CD4-positive, alpha-beta memory T cell (primary cell): ENCODE measurements at regions not wholly inside any gene's neighbourhood (a gene's known extent, or its start where the extent isn't known, plus 50 kb on each side); places are given as distances from the start of the nearest gene placed in this dataset.

ENCODE experiments used
- CTCF ChIA-PET: fragments of 350-600 bp; sonication (Branson Sonifier 250); formaldehyde crosslinking; loops from one replicate; lab custom pipeline; 2021; ENCODE audit warnings: inconsistent platforms; ENCODE audit not compliant: partially characterized antibody; lab: Charles Lee
- POLR2A ChIA-PET: fragments of 350-600 bp; sonication (Branson Sonifier 250); formaldehyde crosslinking; loops from one replicate; lab custom pipeline; 2021; ENCODE audit not compliant: partially characterized antibody; lab: Charles Lee
- DNase-seq, 5 donors: peaks; one replicate each; pipeline versions ENCODE4 v3.0.0 to v3.0.0-alpha.2; 2020 to 2022; ENCODE audit warnings: mixed read lengths in 1 of 5
- H3K27ac ChIP-seq: one replicate; pipeline ENCODE4 v1.7.0; 2013; ENCODE audit warnings: low read depth, low read length
- H3K27me3 ChIP-seq: 2 replicates; pipeline ENCODE4 v1.7.0; 2013; ENCODE audit warnings: mild to moderate bottlenecking, low read length, moderate library complexity; ENCODE audit not compliant: insufficient read depth
- H3K36me3 ChIP-seq: 2 replicates; pipeline ENCODE4 v1.7.0; 2013; ENCODE audit warnings: mild to moderate bottlenecking, low read length, moderate library complexity; ENCODE audit not compliant: insufficient read depth
- H3K4me1 ChIP-seq: 2 replicates; pipeline ENCODE4 v1.7.0; 2013; ENCODE audit warnings: mild to moderate bottlenecking, low read length, moderate library complexity; ENCODE audit not compliant: insufficient read depth
- H3K4me3 ChIP-seq, 2 donors: one replicate each; pipeline ENCODE4 v1.7.0; 2013; ENCODE audit warnings: low read length in 2 of 2, mild to moderate bottlenecking in 1 of 2
- H3K9me3 ChIP-seq, 2 donors: one replicate each; pipeline ENCODE4 v1.7.0; 2013; ENCODE audit warnings: low read length in 2 of 2, control low read depth in 1 of 2; ENCODE audit not compliant: control insufficient read depth in 1 of 2
- H3K27ac Mint-ChIP-seq, 7 donors: one replicate each; pipeline ENCODE4 v1.8.0; 2020 to 2021; ENCODE audit warnings: mixed read lengths in 7 of 7, mild to moderate bottlenecking in 6 of 7, inconsistent platforms in 3 of 7, moderate library complexity in 3 of 7
- H3K27me3 Mint-ChIP-seq, 2 donors: one replicate each; pipeline ENCODE4 v1.8.0; 2020 to 2021; ENCODE audit warnings: mixed read lengths in 2 of 2
- H3K36me3 Mint-ChIP-seq, 2 donors: one replicate each; pipeline ENCODE4 v1.8.0; 2020 to 2021; ENCODE audit warnings: mixed read lengths in 2 of 2, inconsistent platforms in 1 of 2, mild to moderate bottlenecking in 1 of 2
- H3K4me1 Mint-ChIP-seq, 4 donors: one replicate each; pipeline ENCODE4 v1.8.0; 2020 to 2021; ENCODE audit warnings: mixed read lengths in 4 of 4, mild to moderate bottlenecking in 1 of 4
- H3K4me3 Mint-ChIP-seq, 8 donors: one replicate each; pipeline ENCODE4 v1.8.0; 2020 to 2021; ENCODE audit warnings: mixed read lengths in 8 of 8, mild to moderate bottlenecking in 7 of 8, moderate library complexity in 6 of 8, inconsistent platforms in 3 of 8
- H3K9me3 Mint-ChIP-seq, 8 donors: one replicate each; pipeline ENCODE4 v1.8.0; 2020 to 2021; ENCODE audit warnings: mixed read lengths in 8 of 8, mild to moderate bottlenecking in 5 of 8, inconsistent platforms in 3 of 8, moderate library complexity in 1 of 8
- intact Hi-C: fragments of 100-400 bp; cut with micrococcal nuclease; formaldehyde crosslinking; loops from one replicate; pipeline ENCODE4 v1.15.1; 2023

- peaks cover 0 to 2% (median 0%) of the 10 kb centered on the region in 8 donors for H3K9me3 Mint-ChIP-seq
- Histone ChIP-seq H3K9me3 (no peaks in the 10 kb centered on the region), H3K36me3 (no peaks in the 10 kb centered on the region), H3K27ac (no peak overlapping the region), H3K4me3 (no peak overlapping the region), H3K4me1 (no peaks in the 10 kb centered on the region), H3K27me3 (no peaks in the 10 kb centered on the region)
- DNase-seq = no peak
- no peak overlapping the region for H3K27ac Mint-ChIP-seq
- H3K36me3 Mint-ChIP-seq = no peaks in the 10 kb centered on the region
- no peaks in the 10 kb centered on the region for H3K4me1 Mint-ChIP-seq
- no peak overlapping the region for H3K4me3 Mint-ChIP-seq
- ChIA-PET CTCF (no interaction called here), POLR2A (no interaction called here)
- H3K27me3 Mint-ChIP-seq = no peaks in the 10 kb centered on the region
- intact Hi-C loops = no loop called here
These were observed 148.9 kb upstream of the GULP1 start for GRCh38 chr2:188142636-188143295.

- POLR2A ChIA-PET = no interaction called here
- H3K36me3 Mint-ChIP-seq = no peaks in the 10 kb centered on the region
- H3K27ac Mint-ChIP-seq = no peak overlapping the region
- no peaks in the 10 kb centered on the region for H3K9me3 Mint-ChIP-seq
- Histone ChIP-seq H3K36me3 (no peaks in the 10 kb centered on the region), H3K4me1 (no peaks in the 10 kb centered on the region), H3K9me3 (no peaks in the 10 kb centered on the region), H3K27ac (no peak overlapping the region), H3K27me3 (no peaks in the 10 kb centered on the region), H3K4me3 (no peak overlapping the region)
- no peak for DNase-seq
- H3K4me1 Mint-ChIP-seq = no peaks in the 10 kb centered on the region
- CTCF ChIA-PET = no interaction called here
- no peak overlapping the region for H3K4me3 Mint-ChIP-seq
- H3K27me3 Mint-ChIP-seq = no peaks in the 10 kb centered on the region
- intact Hi-C loops = no loop called here
These were observed 145.8 kb upstream of the GULP1 start for GRCh38 chr2:188145885-188146284.

- Mint-ChIP-seq H3K4me3 (no peak overlapping the region), H3K27me3 (no peaks in the 10 kb centered on the region), H3K27ac (no peak overlapping the region), H3K4me1 (no peaks in the 10 kb centered on the region), H3K9me3 (no peaks in the 10 kb centered on the region), H3K36me3 (no peaks in the 10 kb centered on the region)
- no peak for DNase-seq
- Histone ChIP-seq H3K36me3 (no peaks in the 10 kb centered on the region), H3K4me1 (no peaks in the 10 kb centered on the region), H3K4me3 (no peak overlapping the region), H3K9me3 (no peaks in the 10 kb centered on the region), H3K27ac (no peak overlapping the region), H3K27me3 (no peaks in the 10 kb centered on the region)
- CTCF ChIA-PET = no interaction called here
- intact Hi-C loops = no loop called here
- POLR2A ChIA-PET = no interaction called here
These were observed 144.8 kb upstream of the GULP1 start for GRCh38 chr2:188146888-188147287.

- no peaks in the 10 kb centered on the region for H3K36me3 Mint-ChIP-seq
- no peak overlapping the region for H3K4me3 Mint-ChIP-seq
- H3K9me3 Mint-ChIP-seq = peaks cover 0 to 4% (median 0%) of the 10 kb centered on the region in 8 donors
- H3K9me3 ChIP-seq = no peaks in the 10 kb centered on the region
- H3K27me3 Mint-ChIP-seq = no peaks in the 10 kb centered on the region
- intact Hi-C loops = no loop called here
- no peaks in the 10 kb centered on the region for H3K27me3 ChIP-seq
- no peak overlapping the region for H3K4me3 ChIP-seq
- no peak overlapping the region for H3K27ac ChIP-seq
- ChIA-PET POLR2A (no interaction called here), CTCF (no interaction called here)
- H3K4me1 ChIP-seq = no peaks in the 10 kb centered on the region
- no peak for DNase-seq
- H3K27ac Mint-ChIP-seq = no peak overlapping the region
- no peaks in the 10 kb centered on the region for H3K36me3 ChIP-seq
- H3K4me1 Mint-ChIP-seq = no peaks in the 10 kb centered on the region
These were observed 140.0 kb upstream of the GULP1 start for GRCh38 chr2:188151670-188152069.

GRCh38 chr2:188158337-188159100 lies 133.2 kb upstream of the GULP1 start:
- Histone ChIP-seq H3K9me3 (no peaks in the 10 kb centered on the region), H3K36me3 (no peaks in the 10 kb centered on the region), H3K4me1 (no peaks in the 10 kb centered on the region), H3K27me3 (no peaks in the 10 kb centered on the region), H3K27ac (no peak overlapping the region), H3K4me3 (no peak overlapping the region)
- intact Hi-C loops = no loop called here
- H3K9me3 Mint-ChIP-seq = peaks cover 0 to 4% (median 0%) of the 10 kb centered on the region in 8 donors
- no peaks in the 10 kb centered on the region for H3K27me3 Mint-ChIP-seq
- ChIA-PET CTCF (no interaction called here), POLR2A (no interaction called here)
- H3K4me1 Mint-ChIP-seq = no peaks in the 10 kb centered on the region
- no peak for DNase-seq
- H3K27ac Mint-ChIP-seq = no peak overlapping the region
- no peak overlapping the region for H3K4me3 Mint-ChIP-seq
- H3K36me3 Mint-ChIP-seq = no peaks in the 10 kb centered on the region

GRCh38 chr2:188159484-188159883 lies 132.2 kb upstream of the GULP1 start:
- H3K4me1 Mint-ChIP-seq = no peaks in the 10 kb centered on the region
- POLR2A ChIA-PET = no interaction called here
- no peaks in the 10 kb centered on the region for H3K36me3 Mint-ChIP-seq

GRCh38 chr2:188170356-188170755 lies 121.3 kb upstream of the GULP1 start:
- no peaks in the 10 kb centered on the region for H3K9me3 ChIP-seq
- peaks cover 0 to 10% (median 4%) of the 10 kb centered on the region in 8 donors for H3K9me3 Mint-ChIP-seq
- ChIA-PET POLR2A (no interaction called here), CTCF (no interaction called here)
- intact Hi-C loops = no loop called here
- no peaks in the 10 kb centered on the region for H3K4me1 Mint-ChIP-seq
- no peak overlapping the region for H3K27ac ChIP-seq
- no peak overlapping the region for H3K27ac Mint-ChIP-seq
- no peaks in the 10 kb centered on the region for H3K27me3 Mint-ChIP-seq
- no peaks in the 10 kb centered on the region for H3K36me3 ChIP-seq
- H3K27me3 ChIP-seq = no peaks in the 10 kb centered on the region
- no peak overlapping the region for H3K4me3 ChIP-seq
- no peaks in the 10 kb centered on the region for H3K36me3 Mint-ChIP-seq
- H3K4me1 ChIP-seq = no peaks in the 10 kb centered on the region
- DNase-seq = no peak
- no peak overlapping the region for H3K4me3 Mint-ChIP-seq

More at GRCh38 chr2:188159484-188159883, 132.2 kb upstream of the GULP1 start:
- no peaks in the 10 kb centered on the region for H3K4me1 ChIP-seq
- Mint-ChIP-seq H3K27ac (no peak overlapping the region), H3K9me3 (peaks cover 0 to 4% (median 0%) of the 10 kb centered on the region in 8 donors), H3K4me3 (no peak overlapping the region), H3K27me3 (no peaks in the 10 kb centered on the region)
- CTCF ChIA-PET = no interaction called here
- H3K36me3 ChIP-seq = no peaks in the 10 kb centered on the region
- no peaks in the 10 kb centered on the region for H3K9me3 ChIP-seq
- H3K27me3 ChIP-seq = no peaks in the 10 kb centered on the region
- no peak overlapping the region for H3K27ac ChIP-seq
- H3K4me3 ChIP-seq = no peak overlapping the region
- intact Hi-C loops = no loop called here
- DNase-seq = no peak
